H1 (cell line): ENCODE measurements at regions not wholly inside any gene's neighbourhood (a gene's known extent, or its start where the extent isn't known, plus 50 kb on each side); places are given as distances from the start of the nearest gene placed in this dataset.

Source experiments
- CTCF ChIA-PET: fragments of 300-600 bp; sonication (Branson Sonifier 250); formaldehyde crosslinking; loops from one replicate; lab custom pipeline; 2021; ENCODE audit not compliant: partially characterized antibody; lab: Charles Lee
- POLR2A ChIA-PET: fragments of 300-600 bp; sonication (Branson Sonifier 250); formaldehyde crosslinking; loops from one replicate; lab custom pipeline; 2021; ENCODE audit warnings: inconsistent platforms; ENCODE audit not compliant: partially characterized antibody; lab: Charles Lee
- DNase-seq, 2 experiments: peaks; one replicate each; pipeline versions ENCODE4 v3.0.0 to v3.0.0-alpha.2; 2010 to 2022; ENCODE audit warnings: low spot score in 2 of 2, low read depth in 1 of 2, mixed read lengths in 1 of 2
- FAIRE-seq: peaks from 2 replicates; lab custom pipeline; 2011; peaks lifted over from hg19 to GRCh38; lab: Jason Lieb, UNC
- H2AFZ ChIP-seq: 2 replicates; pipeline ENCODE4 v1.8.1; 2012; ENCODE audit warnings: low read length, inconsistent platforms
- H2AK5ac ChIP-seq: 2 replicates; pipeline ENCODE4 v1.6.1; 2013; ENCODE audit warnings: low read depth, low read length
- H2BK120ac ChIP-seq: replicated peaks from 2 replicates; pipeline ENCODE3; 2013; ENCODE audit warnings: low read depth, low read length, inconsistent platforms
- H2BK12ac ChIP-seq: 2 replicates; pipeline ENCODE4 v1.6.1; 2013; ENCODE audit warnings: low read depth, low read length
- H2BK15ac ChIP-seq: 2 replicates; pipeline ENCODE4 v1.6.1; 2013; ENCODE audit warnings: low read length
- H2BK20ac ChIP-seq: 2 replicates; pipeline ENCODE4 v1.6.1; 2013; ENCODE audit warnings: low read length
- H2BK5ac ChIP-seq: 2 replicates; pipeline ENCODE4 v1.6.1; 2013; ENCODE audit warnings: low read depth, low read length
- H3K14ac ChIP-seq: 2 replicates; pipeline ENCODE4 v1.6.1; 2013; ENCODE audit warnings: inconsistent platforms; ENCODE audit not compliant: insufficient read length
- H3K18ac ChIP-seq: 2 replicates; pipeline ENCODE4 v1.6.1; 2013; ENCODE audit warnings: low read length; ENCODE audit errors: extremely low read depth
- H3K23ac ChIP-seq: 2 replicates; pipeline ENCODE4 v1.6.1; 2013; ENCODE audit warnings: inconsistent platforms; ENCODE audit not compliant: insufficient read length
- H3K23me2 ChIP-seq: 2 replicates; pipeline ENCODE4 v1.6.1; 2013; ENCODE audit warnings: low read depth, low read length
- H3K27ac ChIP-seq: 2 replicates; pipeline ENCODE4 v1.6.1; 2011; ENCODE audit warnings: low read depth, low read length, inconsistent platforms
- H3K27me3 ChIP-seq, 4 experiments: replicated peaks in 1 of 4; 1 replicate in 1 of 4; 2 replicates in 3 of 4; pipeline versions ENCODE4 v1.6.1 to v1.8.1; 2011 to 2013; ENCODE audit warnings: low read length in 3 of 4, mild to moderate bottlenecking in 3 of 4, inconsistent platforms in 2 of 4, mixed read lengths in 2 of 4, moderate library complexity in 1 of 4; ENCODE audit not compliant: control insufficient read depth in 3 of 4, insufficient read depth in 3 of 4; ENCODE audit errors: extremely low read depth in 1 of 4
- H3K36me3 ChIP-seq, 4 experiments: 2 replicates each; pipeline versions ENCODE4 v1.6.1 to v1.8.1; 2011 to 2013; ENCODE audit warnings: mild to moderate bottlenecking in 4 of 4, low read length in 3 of 4, moderate library complexity in 2 of 4, control low read depth in 1 of 4, inconsistent platforms in 1 of 4; ENCODE audit not compliant: insufficient read depth in 4 of 4, control insufficient read depth in 2 of 4
- H3K4ac ChIP-seq: replicated peaks from 2 replicates; pipeline ENCODE3; 2013; ENCODE audit warnings: low read length, low read depth, mixed read lengths, inconsistent platforms; ENCODE audit not compliant: insufficient read length
- H3K4me1 ChIP-seq, 4 experiments: replicated peaks in 1 of 4; 1 replicate in 1 of 4; 2 replicates in 3 of 4; pipeline versions ENCODE4 v1.6.1 to v1.8.1; 2011 to 2013; ENCODE audit warnings: low read length in 3 of 4, inconsistent platforms in 2 of 4, mixed read lengths in 1 of 4; ENCODE audit not compliant: insufficient read depth in 4 of 4, control insufficient read depth in 3 of 4
- H3K4me2 ChIP-seq, 2 experiments: 2 replicates each; pipeline versions ENCODE4 v1.6.1 to v1.8.1; 2011 to 2013; ENCODE audit warnings: low read depth in 2 of 2, low read length in 2 of 2, control low read depth in 1 of 2, inconsistent platforms in 1 of 2, mild to moderate bottlenecking in 1 of 2; ENCODE audit not compliant: insufficient read depth in 1 of 2
- H3K4me3 ChIP-seq, 4 experiments: fragments of 200-600, 300-600 bp in 1 of 4; sonication (generic), shearing (Covaris generic), sonication (Bioruptor Twin) in 1 of 4; 2 replicates each; pipeline versions ENCODE4 v1.5.1 to v1.8.1; 2011 to 2016; ENCODE audit warnings: low read length in 4 of 4, low read depth in 3 of 4, control low read depth in 2 of 4, inconsistent platforms in 2 of 4, mild to moderate bottlenecking in 2 of 4, mixed read lengths in 1 of 4, moderate library complexity in 1 of 4; ENCODE audit not compliant: insufficient read depth in 2 of 4; ENCODE audit errors: extremely low read depth in 1 of 4
- H3K56ac ChIP-seq: replicated peaks from 2 replicates; pipeline ENCODE3; 2013; ENCODE audit warnings: low read depth, mild to moderate bottlenecking, mixed read lengths, low read length, inconsistent platforms; ENCODE audit not compliant: insufficient read length
- H3K79me1 ChIP-seq: 2 replicates; pipeline ENCODE4 v1.6.1; 2013; ENCODE audit warnings: low read depth, low read length, control low read depth
- H3K79me2 ChIP-seq, 2 experiments: 2 replicates each; pipeline versions ENCODE4 v1.6.1 to v1.8.1; 2012 to 2013; ENCODE audit warnings: low read length in 2 of 2, mild to moderate bottlenecking in 2 of 2, inconsistent platforms in 1 of 2; ENCODE audit not compliant: insufficient read depth in 2 of 2, control insufficient read depth in 1 of 2
- H3K9ac ChIP-seq, 4 experiments: replicated peaks in 1 of 4; 1 replicate in 1 of 4; 2 replicates in 3 of 4; pipeline versions ENCODE4 v1.6.1 to v1.8.1; 2011 to 2013; ENCODE audit warnings: low read depth in 3 of 4, low read length in 3 of 4, control low read depth in 2 of 4, mild to moderate bottlenecking in 2 of 4, moderate library complexity in 2 of 4, inconsistent platforms in 1 of 4; ENCODE audit errors: extremely low read depth in 1 of 4
- H3K9me3 ChIP-seq, 2 experiments: 2 replicates each; pipeline versions ENCODE4 v1.6.1 to v1.8.1; 2012 to 2013; ENCODE audit warnings: mild to moderate bottlenecking in 2 of 2, moderate library complexity in 2 of 2, control low read depth in 1 of 2, inconsistent platforms in 1 of 2, low read depth in 1 of 2, low read length in 1 of 2, mixed read lengths in 1 of 2; ENCODE audit not compliant: insufficient read depth in 2 of 2
- H4K20me1 ChIP-seq, 2 experiments: replicated peaks in 1 of 2; 2 replicates each; pipeline versions ENCODE3 to v1.8.1; 2011 to 2013; ENCODE audit warnings: inconsistent platforms in 2 of 2, low read length in 2 of 2, mild to moderate bottlenecking in 1 of 2; ENCODE audit not compliant: insufficient read depth in 2 of 2, control insufficient read depth in 1 of 2
- H4K5ac ChIP-seq: 2 replicates; pipeline ENCODE4 v1.6.1; 2013; ENCODE audit warnings: low read length, low read depth, mixed read lengths, inconsistent platforms; ENCODE audit not compliant: insufficient read length
- H4K8ac ChIP-seq: 2 replicates; pipeline ENCODE4 v1.8.0; 2013; ENCODE audit warnings: mild to moderate bottlenecking, moderate library complexity, low read length, inconsistent platforms; ENCODE audit not compliant: insufficient read depth; ENCODE audit errors: extremely low read depth
- H4K91ac ChIP-seq: replicated peaks from 2 replicates; pipeline ENCODE3; 2013; ENCODE audit warnings: low read length, mixed read lengths, inconsistent platforms; ENCODE audit not compliant: insufficient read length
- BACH1 ChIP-seq: IDR thresholded peaks from 2 replicates; pipeline ENCODE4 v1.6.1; 2012; ENCODE audit warnings: low read length, improper control_type of control experiment
- BCL11A ChIP-seq, 2 experiments: IDR thresholded peaks; one replicate each; pipeline ENCODE4 v1.6.1; 2011; ENCODE audit warnings: low read depth in 2 of 2, low read length in 2 of 2, mild to moderate bottlenecking in 2 of 2
- CBX5 ChIP-seq: fragments of 300-800, 300-1000 bp; sonication (generic); IDR thresholded peaks from 2 replicates; pipeline ENCODE4 v1.7.1; 2016; ENCODE audit warnings: antibody characterized with exemption, low read length, low read depth
- CREB1 ChIP-seq: IDR thresholded peaks from 2 replicates; pipeline ENCODE4 v1.6.1; 2012; ENCODE audit warnings: inconsistent platforms
- EGR1 ChIP-seq: IDR thresholded peaks from 2 replicates; pipeline ENCODE4 v1.6.1; 2011; ENCODE audit warnings: low read depth, low read length, borderline replicate concordance
- EP300 ChIP-seq, 2 experiments: IDR thresholded peaks; 1 replicate in 1 of 2; 2 replicates in 1 of 2; pipeline ENCODE4 v1.6.1; 2011 to 2012; ENCODE audit warnings: low read depth in 2 of 2, low read length in 2 of 2, mild to moderate bottlenecking in 2 of 2, borderline replicate concordance in 1 of 2, inconsistent platforms in 1 of 2, moderate library complexity in 1 of 2
- FOSL1 ChIP-seq: IDR thresholded peaks from 2 replicates; pipeline ENCODE4 v1.6.1; 2011; ENCODE audit warnings: mild to moderate bottlenecking, low read depth, low read length, moderate library complexity; ENCODE audit not compliant: insufficient read depth
- HDAC6 ChIP-seq: IDR thresholded peaks from one replicate; pipeline ENCODE4 v1.7.1; 2012; ENCODE audit warnings: low read depth, mild to moderate bottlenecking, inconsistent platforms, low read length, moderate library complexity
- JUND ChIP-seq: IDR thresholded peaks from 2 replicates; pipeline ENCODE4 v1.6.1; 2011; ENCODE audit warnings: mild to moderate bottlenecking, improper control_type of control experiment, low read length
- MAFK ChIP-seq: IDR thresholded peaks from 2 replicates; pipeline ENCODE4 v1.6.1; 2012; ENCODE audit warnings: low read depth, mild to moderate bottlenecking, improper control_type of control experiment, low read length
- NANOG ChIP-seq: IDR thresholded peaks from 2 replicates; pipeline ENCODE4 v1.6.1; 2011; ENCODE audit warnings: low read length, low read depth, mild to moderate bottlenecking, inconsistent platforms; ENCODE audit not compliant: insufficient read depth, poor library complexity, severe bottlenecking
- RBBP5 ChIP-seq: IDR thresholded peaks from 2 replicates; pipeline ENCODE4 v1.7.1; 2012; ENCODE audit warnings: low read depth, mild to moderate bottlenecking, inconsistent platforms, low read length, moderate library complexity, borderline replicate concordance
- SP1 ChIP-seq: IDR thresholded peaks from 2 replicates; pipeline ENCODE4 v1.6.1; 2011; ENCODE audit warnings: low read depth, low read length
- TBP ChIP-seq: IDR thresholded peaks from 2 replicates; pipeline ENCODE4 v1.6.1; 2011; ENCODE audit warnings: low read depth, low read length, improper control_type of control experiment
- TEAD4 ChIP-seq: IDR thresholded peaks from 2 replicates; pipeline ENCODE4 v1.6.1; 2012; ENCODE audit warnings: low read depth, low read length, inconsistent platforms, mixed read lengths
- WGBS, 2 experiments: shearing (Covaris generic) in 1 of 2; methylation state at CpG; one replicate each; pipeline versions ENCODE4 v1.1.6 to v1.1.7; 2013 to 2015; ENCODE audit warnings: low lambda C conversion rate in 2 of 2, mixed read lengths in 2 of 2, inconsistent platforms in 1 of 2, low coverage in 1 of 2, missing lambda C conversion rate in 1 of 2; ENCODE audit not compliant: insufficient replicate concordance in 2 of 2, insufficient coverage in 1 of 2, insufficient read length in 1 of 2; ENCODE audit errors: extremely low coverage in 1 of 2, missing lambda C conversion rate in 1 of 2; 5-methylcytosine and 5-hydroxymethylcytosine counted together

- no peak overlapping the region for H4K8ac ChIP-seq
- H3K27ac ChIP-seq: no peak overlapping the region
- whole genome bisulfite sequencing, 2 experiments: 71% methylated on average over 8 of the region's 10 CpGs; no CpG with 5 or more reads in 1 of the 2 experiments
- H3K56ac ChIP-seq: no peak overlapping the region
- no peaks in the 10 kb centered on the region for H3K4me1 ChIP-seq
- H3K4me3 ChIP-seq: no peak overlapping the region
- H3K9ac ChIP-seq: no peak overlapping the region
- peaks cover 25 to 54% of the 10 kb centered on the region in 2 experiments for H3K9me3 ChIP-seq
- H2BK15ac ChIP-seq: no peak overlapping the region
- H2AK5ac ChIP-seq: no peak overlapping the region
- DNase-seq (no peak), FAIRE-seq (no peak)
- no peak overlapping the region for H3K4me2 ChIP-seq
- ChIA-PET CTCF (no interaction called here), POLR2A (no interaction called here)
- no peaks in the 10 kb centered on the region for H3K79me1 ChIP-seq
- H4K5ac ChIP-seq: no peak overlapping the region
- H2AFZ ChIP-seq: no peak overlapping the region
- H3K4ac ChIP-seq: no peak overlapping the region
- H2BK20ac ChIP-seq: no peak overlapping the region
- H2BK5ac ChIP-seq: no peak overlapping the region
- H4K20me1 ChIP-seq: no peaks in the 10 kb centered on the region
- no peak overlapping the region for H3K23ac ChIP-seq
- no peak overlapping the region for H3K14ac ChIP-seq
- no peak overlapping the region for H4K91ac ChIP-seq
- H3K79me2 ChIP-seq: no peaks in the 10 kb centered on the region
- H2BK120ac ChIP-seq: no peak overlapping the region
- no peak overlapping the region for H2BK12ac ChIP-seq
- no peaks in the 10 kb centered on the region for H3K27me3 ChIP-seq
- H3K18ac ChIP-seq: no peak overlapping the region
- no peaks in the 10 kb centered on the region; the same call in 1 of the 2 replicates for H3K23me2 ChIP-seq
- H3K36me3 ChIP-seq: no peaks in the 10 kb centered on the region
- TF ChIP-seq BACH1 (no peak), TBP (no peak), BCL11A (IDR thresholded peaks at IDR 0.05; ENCODE audit: low read depth in 2 of 2, low read length in 2 of 2) (no peak), JUND (no peak), CBX5 (no peak), FOSL1 (no peak), NANOG (no peak), RBBP5 (no peak), SP1 (no peak), MAFK (no peak), EGR1 (no peak), CREB1 (no peak), TEAD4 (no peak), EP300 (IDR thresholded peaks at IDR 0.05; ENCODE audit: borderline replicate concordance in 1 of 2, low read depth in 2 of 2, low read length in 2 of 2) (no peak), HDAC6 (no peak)
Observed at GRCh38 chr13:19345158-19345557, 163.5 kb upstream of the TUBA3C start.
